ENCODE measurements at regions not wholly inside any gene's neighbourhood (a gene's known extent, or its start where the extent isn't known, plus 50 kb on each side); places are given as distances from the start of the nearest gene placed in this dataset.
"Not testable (repeated sequence)": the region's sequence is repeated elsewhere in the genome, so short reads cannot be mapped to it uniquely, and the experiment has no call there.

- no peak overlapping the region for H3K27ac Mint-ChIP-seq (ENCODE audit: low read depth, unreplicated experiment)
- H3K27me3 Mint-ChIP-seq (ENCODE audit: insufficient read depth, unreplicated experiment), result peaks cover 24% of the 10 kb centered on the region
- H3K4me3 Mint-ChIP-seq (ENCODE audit: unreplicated experiment), result no peak overlapping the region
- DNase-seq (ENCODE audit: unreplicated experiment), result no peak
- ChIA-PET POLR2A (no interaction called here), CTCF (interaction anchor here (0.6 kb wide), 1 partner anchor 334 kb away, joined by 4 read pairs; no protein-coding TSS in a partner anchor)
- no peaks in the 10 kb centered on the region for H3K9me3 Mint-ChIP-seq (ENCODE audit: unreplicated experiment)
- BruUV-seq (replicated peaks), result no TSS peak
- no peaks in the 10 kb centered on the region for H3K36me3 Mint-ChIP-seq (ENCODE audit: insufficient read depth, unreplicated experiment)
- H3K4me1 Mint-ChIP-seq (ENCODE audit: insufficient read depth, unreplicated experiment), result no peaks in the 10 kb centered on the region
- intact Hi-C loops (cut with micrococcal nuclease), result loop anchor here (10.0 kb wide), 1 partner anchor 1479 kb away; no protein-coding TSS in a partner anchor
- no peak for TF ChIP-seq CTCF (IDR thresholded peaks at IDR 0.05; ENCODE audit: unreplicated experiment)
Measured at GRCh38 chr1:104125970-104126369, 376.3 kb downstream of the AMY1C start.

- H3K27ac Mint-ChIP-seq (ENCODE audit: low read depth, unreplicated experiment), result peak overlapping the region; percentile 8
- H3K4me3 Mint-ChIP-seq (ENCODE audit: unreplicated experiment), result no peak overlapping the region
- BruUV-seq (replicated peaks), result no TSS peak
- DNase-seq (ENCODE audit: unreplicated experiment), result peak; percentile 63
- TF ChIP-seq CTCF (IDR thresholded peaks at IDR 0.05; ENCODE audit: unreplicated experiment), result peak; percentile 53
- no peaks in the 10 kb centered on the region for H3K9me3 Mint-ChIP-seq (ENCODE audit: unreplicated experiment)
- intact Hi-C loops (cut with micrococcal nuclease), result loop anchor here (1.0 kb wide), 2 partner anchors 184 to 344 kb away; no protein-coding TSS in a partner anchor
- peaks cover 9% of the 10 kb centered on the region for H3K4me1 Mint-ChIP-seq (ENCODE audit: insufficient read depth, unreplicated experiment)
- H3K36me3 Mint-ChIP-seq (ENCODE audit: insufficient read depth, unreplicated experiment), result peaks cover 5% of the 10 kb centered on the region
- H3K27me3 Mint-ChIP-seq (ENCODE audit: insufficient read depth, unreplicated experiment), result peaks cover 13% of the 10 kb centered on the region
- CTCF ChIA-PET, result interaction anchor here (0.6 to 4.4 kb wide), 30 partner anchors 8 to 1915 kb away, joined by 3 to 45 read pairs (median 4); no protein-coding TSS in a partner anchor
- POLR2A ChIA-PET, result interaction anchor here (0.7 to 1.1 kb wide), 2 partner anchors 10 to 41 kb away, joined by 3 to 4 read pairs; no protein-coding TSS in a partner anchor
Measured at GRCh38 chr1:104132382-104132973, 382.8 kb downstream of the AMY1C start.

GRCh38 chr1:104135036-104135435 is 385.3 kb downstream of the AMY1C start:
- CTCF ChIA-PET; H3K4me3 Mint-ChIP-seq (ENCODE audit: unreplicated experiment); DNase-seq (ENCODE audit: unreplicated experiment); H3K27ac Mint-ChIP-seq (ENCODE audit: low read depth, unreplicated experiment); H3K9me3 Mint-ChIP-seq (ENCODE audit: unreplicated experiment); BruUV-seq (replicated peaks); H3K4me1 Mint-ChIP-seq (ENCODE audit: insufficient read depth, unreplicated experiment); intact Hi-C loops (cut with micrococcal nuclease); POLR2A ChIA-PET; H3K36me3 Mint-ChIP-seq (ENCODE audit: insufficient read depth, unreplicated experiment): not testable (repeated sequence)
- peaks cover 12% of the 10 kb centered on the region for H3K27me3 Mint-ChIP-seq (ENCODE audit: insufficient read depth, unreplicated experiment)

GRCh38 chr1:104136621-104137020 is 386.9 kb downstream of the AMY1C start:
- Mint-ChIP-seq H3K4me1 (ENCODE audit: insufficient read depth, unreplicated experiment) (peaks cover 9% of the 10 kb centered on the region), H3K36me3 (ENCODE audit: insufficient read depth, unreplicated experiment) (peaks cover under 1% of the 10 kb centered on the region), H3K4me3 (ENCODE audit: unreplicated experiment) (no peak overlapping the region), H3K9me3 (ENCODE audit: unreplicated experiment) (no peaks in the 10 kb centered on the region), H3K27me3 (ENCODE audit: insufficient read depth, unreplicated experiment) (no peaks in the 10 kb centered on the region), H3K27ac (ENCODE audit: low read depth, unreplicated experiment) (no peak overlapping the region)
- CTCF ChIA-PET, result interaction anchor here (0.6 to 0.9 kb wide), 3 partner anchors 38 to 347 kb away, joined by 3 to 5 read pairs (median 4); no protein-coding TSS in a partner anchor
- BruUV-seq (replicated peaks), result no TSS peak
- intact Hi-C loops (cut with micrococcal nuclease), result no loop called here
- POLR2A ChIA-PET, result no interaction called here
- TF ChIP-seq CTCF (IDR thresholded peaks at IDR 0.05; ENCODE audit: unreplicated experiment), result no peak
- no peak for DNase-seq (ENCODE audit: unreplicated experiment)

Measured in MCF 10A (cell line).